GM13976 (cell line): ENCODE measurements at regions not wholly inside any gene's neighbourhood (a gene's known extent, or its start where the extent isn't known, plus 50 kb on each side); places are given as distances from the start of the nearest gene placed in this dataset.
A peak's percentile ranks its signal among the peaks of the same experiment; 100 is the strongest.

Experiments
- DNase-seq: peaks from one replicate; pipeline ENCODE4 v3.0.0; 2012; ENCODE audit warnings: low spot score
- CTCF ChIP-seq: IDR thresholded peaks from 2 replicates; pipeline ENCODE4 v1.5.1; 2012; ENCODE audit warnings: borderline replicate concordance, mild to moderate bottlenecking; ENCODE audit not compliant: insufficient read depth; ENCODE audit errors: extremely low read depth, missing control alignments, control extremely low read depth
- in situ Hi-C: fragments of 300-500 bp; cut with MboI; formaldehyde crosslinking; loops from one replicate; pipeline ENCODE4 v1.12.0; 2022; ENCODE audit warnings: low sequenced_read_pairs, mixed read lengths, inconsistent platforms; ENCODE audit not compliant: unreplicated experiment

GRCh38 chrX:137430984-137431475 lies 134.9 kb upstream of the ZIC3 start:
- in situ Hi-C loops: no loop called here
- TF ChIP-seq CTCF: no peak
- no peak for DNase-seq

- TF ChIP-seq CTCF: no peak
- in situ Hi-C loops: no loop called here
- no peak for DNase-seq
Measured at GRCh38 chrX:137430301-137430700, 135.6 kb upstream of the ZIC3 start.

- in situ Hi-C loops: no loop called here
- DNase-seq: no peak
- no peak for TF ChIP-seq CTCF
Measured at GRCh38 chrX:137428766-137429591, 136.9 kb upstream of the ZIC3 start.

DNA sequence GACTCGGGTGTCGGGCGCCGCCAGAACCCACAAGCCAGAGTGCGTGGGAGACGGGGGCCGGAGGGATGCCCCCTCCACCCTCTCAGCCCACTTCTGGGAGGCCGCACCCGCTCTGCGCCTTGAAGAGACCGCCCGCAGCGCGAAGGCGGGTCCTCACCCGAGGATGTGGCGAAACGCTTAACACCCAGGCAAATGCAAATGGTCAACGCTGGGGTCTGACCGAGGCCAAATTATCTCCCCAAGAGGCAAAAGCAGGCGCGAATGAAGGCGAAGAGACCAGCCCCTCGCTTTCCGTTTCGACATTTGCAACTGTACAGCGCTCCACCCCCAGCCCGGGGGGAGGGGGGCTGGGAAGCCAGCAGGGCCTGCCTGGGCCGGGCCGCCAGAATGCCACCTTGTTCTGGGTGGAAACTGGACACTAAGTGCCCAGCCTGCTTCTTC lies 137.7 kb upstream of the ZIC3 start:
- in situ Hi-C loops: no loop called here
- DNase-seq: peak; percentile 47
- TF ChIP-seq CTCF: no peak

- peak; percentile 33 for DNase-seq
- TF ChIP-seq CTCF: no peak
- in situ Hi-C loops: no loop called here
Measured at GRCh38 chrX:137427816-137428215, 138.1 kb upstream of the ZIC3 start.

DNA sequence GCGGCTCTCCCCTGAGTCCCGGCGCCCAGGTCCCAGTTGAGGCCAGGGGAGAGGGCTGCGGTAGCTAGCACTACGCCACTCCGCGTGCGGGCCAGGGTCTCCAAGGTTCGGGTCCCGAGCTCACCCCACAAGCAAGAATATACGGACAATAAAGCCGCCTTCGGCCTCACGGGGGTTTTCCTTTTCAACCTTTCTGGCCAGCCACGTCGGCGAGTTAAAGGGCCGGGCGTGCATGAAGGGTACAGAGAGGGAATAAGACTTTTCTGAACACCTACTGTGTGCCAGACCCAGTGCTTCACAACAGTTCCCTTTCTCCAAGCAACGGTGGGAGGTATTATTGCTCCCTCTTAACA lies 138.5 kb upstream of the ZIC3 start:
- in situ Hi-C loops: no loop called here
- DNase-seq: no peak
- no peak for TF ChIP-seq CTCF
